SU-DHL-6 (cell line): ENCODE measurements at regions not wholly inside any gene's neighbourhood (a gene's known extent, or its start where the extent isn't known, plus 50 kb on each side); places are given as distances from the start of the nearest gene placed in this dataset.

Experiments used
- H2AFZ ChIP-seq: fragments of 200-600 bp; sonication (generic); 2 replicates; pipeline ENCODE4 v1.6.1; 2014; ENCODE audit warnings: low read depth, mild to moderate bottlenecking, moderate library complexity, mixed read lengths, antibody characterized with exemption, low read length; ENCODE audit not compliant: severe bottlenecking
- H3F3A ChIP-seq: fragments of 200-600 bp; shearing (Covaris generic); 2 replicates; pipeline ENCODE4 v1.6.0; 2016; ENCODE audit warnings: antibody characterized with exemption, mild to moderate bottlenecking; ENCODE audit not compliant: insufficient read depth
- H3K27ac ChIP-seq: fragments of 200-600 bp; sonication (generic); 2 replicates; pipeline ENCODE4 v1.5.1; 2016; ENCODE audit warnings: low read depth, mild to moderate bottlenecking, low read length, moderate library complexity, mixed read lengths
- H3K27me3 ChIP-seq: fragments of 200-600 bp; sonication (generic), shearing (Covaris generic); 2 replicates; pipeline ENCODE4 v1.6.0; 2014; ENCODE audit warnings: mild to moderate bottlenecking, low read length
- H3K36me3 ChIP-seq: fragments of 200-600 bp; sonication (generic); 2 replicates; pipeline ENCODE4 v1.6.1; 2014; ENCODE audit warnings: mild to moderate bottlenecking, low read length, mixed read lengths
- H3K4me2 ChIP-seq: fragments of 300-600, 200-600 bp; shearing (Covaris generic), sonication (generic); 2 replicates; pipeline ENCODE4 v1.6.0; 2014; ENCODE audit warnings: low read length, low read depth, mild to moderate bottlenecking; ENCODE audit not compliant: poor library complexity, severe bottlenecking
- H3K4me3 ChIP-seq: fragments of 200-600 bp; sonication (generic); 2 replicates; pipeline ENCODE4 v1.5.1; 2014; ENCODE audit warnings: antibody characterized with exemption, low read length, mild to moderate bottlenecking, mixed read lengths; ENCODE audit not compliant: insufficient read depth, poor library complexity, severe bottlenecking
- H3K79me2 ChIP-seq: fragments of 200-600 bp; sonication (generic); 2 replicates; pipeline ENCODE4 v1.6.1; 2014; ENCODE audit warnings: mild to moderate bottlenecking, low read length, moderate library complexity; ENCODE audit not compliant: insufficient read depth
- H3K9ac ChIP-seq: fragments of 200-600 bp; sonication (generic); 2 replicates; pipeline ENCODE4 v1.7.0; 2014; ENCODE audit warnings: mild to moderate bottlenecking, low read length
- H3K9me2 ChIP-seq: fragments of 200-600 bp; sonication (generic); replicated peaks from 2 replicates; pipeline ENCODE4 v1.6.1; 2014; ENCODE audit warnings: low read length; ENCODE audit not compliant: insufficient read depth
- H3K9me3 ChIP-seq: fragments of 200-600 bp; sonication (generic); 2 replicates; pipeline ENCODE4 v1.6.1; 2014; ENCODE audit warnings: low read length, mixed read lengths; ENCODE audit not compliant: insufficient read depth
- H4K20me1 ChIP-seq: fragments of 200-600 bp; sonication (generic); 2 replicates; pipeline ENCODE4 v1.6.1; 2014; ENCODE audit warnings: low read depth, mild to moderate bottlenecking, antibody characterized with exemption, low read length, moderate library complexity, mixed read lengths
- EZH2phosphoT487 ChIP-seq: fragments of 200-600 bp; sonication (generic), shearing (Covaris generic); conservative IDR thresholded peaks from 2 replicates; pipeline ENCODE4 v1.6.1; 2018; ENCODE audit warnings: mild to moderate bottlenecking, antibody characterized with exemption, low read length, moderate library complexity, mixed read lengths
- TF ChIP-seq, protein P1 (sequence below): fragments of 200-600 bp; sonication (generic); IDR thresholded peaks from one replicate; pipeline ENCODE4 v1.5.1; 2017; ENCODE audit warnings: antibody characterized with exemption, mild to moderate bottlenecking, low read length, moderate library complexity; ENCODE audit not compliant: insufficient read depth, poor library complexity, severe bottlenecking

DNA sequence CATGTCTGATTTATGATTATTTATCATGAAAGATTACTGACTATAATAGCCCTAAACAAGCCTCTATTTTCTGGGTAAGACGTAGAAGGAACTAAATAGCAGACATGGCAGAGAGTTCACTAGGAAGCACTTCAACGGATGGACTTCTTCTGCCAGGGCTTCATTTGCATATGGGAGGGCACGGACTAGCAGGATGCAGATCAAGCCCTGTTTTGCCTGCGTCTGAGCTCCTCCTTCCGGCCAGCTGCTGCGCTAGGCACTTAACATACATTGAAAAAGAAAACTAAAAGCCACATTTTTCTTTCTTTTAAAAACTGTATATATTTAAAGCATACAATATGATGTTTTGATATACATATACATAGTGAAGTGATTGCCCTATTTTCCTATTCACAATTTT, 340.0 kb upstream of the MEX3C start:
- TF ChIP-seq, protein P1, sequence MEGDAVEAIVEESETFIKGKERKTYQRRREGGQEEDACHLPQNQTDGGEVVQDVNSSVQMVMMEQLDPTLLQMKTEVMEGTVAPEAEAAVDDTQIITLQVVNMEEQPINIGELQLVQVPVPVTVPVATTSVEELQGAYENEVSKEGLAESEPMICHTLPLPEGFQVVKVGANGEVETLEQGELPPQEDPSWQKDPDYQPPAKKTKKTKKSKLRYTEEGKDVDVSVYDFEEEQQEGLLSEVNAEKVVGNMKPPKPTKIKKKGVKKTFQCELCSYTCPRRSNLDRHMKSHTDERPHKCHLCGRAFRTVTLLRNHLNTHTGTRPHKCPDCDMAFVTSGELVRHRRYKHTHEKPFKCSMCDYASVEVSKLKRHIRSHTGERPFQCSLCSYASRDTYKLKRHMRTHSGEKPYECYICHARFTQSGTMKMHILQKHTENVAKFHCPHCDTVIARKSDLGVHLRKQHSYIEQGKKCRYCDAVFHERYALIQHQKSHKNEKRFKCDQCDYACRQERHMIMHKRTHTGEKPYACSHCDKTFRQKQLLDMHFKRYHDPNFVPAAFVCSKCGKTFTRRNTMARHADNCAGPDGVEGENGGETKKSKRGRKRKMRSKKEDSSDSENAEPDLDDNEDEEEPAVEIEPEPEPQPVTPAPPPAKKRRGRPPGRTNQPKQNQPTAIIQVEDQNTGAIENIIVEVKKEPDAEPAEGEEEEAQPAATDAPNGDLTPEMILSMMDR = peak; percentile 39
- no peak for TF ChIP-seq EZH2phosphoT487
- H3K4me2 ChIP-seq = peak overlapping the region; percentile 34
- no peaks in the 10 kb centered on the region for H3K9me2 ChIP-seq
- no peak overlapping the region for H3K27ac ChIP-seq
- no peaks in the 10 kb centered on the region for H3K79me2 ChIP-seq
- peak overlapping the region; percentile 11 for H2AFZ ChIP-seq
- H3K36me3 ChIP-seq = no peaks in the 10 kb centered on the region
- no peaks in the 10 kb centered on the region for H3F3A ChIP-seq
- no peak overlapping the region for H3K4me3 ChIP-seq
- H3K9ac ChIP-seq = no peak overlapping the region
- H3K27me3 ChIP-seq = no peaks in the 10 kb centered on the region
- H3K9me3 ChIP-seq = no peaks in the 10 kb centered on the region
- no peaks in the 10 kb centered on the region for H4K20me1 ChIP-seq

DNA sequence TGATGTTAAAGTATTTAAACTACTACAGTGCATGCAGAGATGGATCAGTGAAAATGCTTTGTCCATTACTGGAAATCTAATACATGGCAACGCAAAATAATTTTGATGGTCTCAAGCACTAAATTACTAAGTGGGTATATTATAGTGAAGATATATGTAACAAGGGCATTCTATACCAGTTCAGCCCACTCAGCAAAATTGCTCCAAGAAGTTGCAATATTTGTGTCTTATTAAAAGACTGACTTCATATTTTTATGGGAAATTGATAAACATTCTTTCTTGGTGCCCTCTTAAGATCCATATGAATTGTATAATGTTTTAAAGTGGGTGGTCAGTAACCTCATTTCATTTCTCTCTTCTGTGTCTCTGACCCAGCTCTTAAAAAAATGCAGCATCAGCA, 343.1 kb upstream of the MEX3C start:
- Histone ChIP-seq H3K9me3 (no peaks in the 10 kb centered on the region), H3K4me3 (no peak overlapping the region), H3F3A (no peaks in the 10 kb centered on the region)

DNA sequence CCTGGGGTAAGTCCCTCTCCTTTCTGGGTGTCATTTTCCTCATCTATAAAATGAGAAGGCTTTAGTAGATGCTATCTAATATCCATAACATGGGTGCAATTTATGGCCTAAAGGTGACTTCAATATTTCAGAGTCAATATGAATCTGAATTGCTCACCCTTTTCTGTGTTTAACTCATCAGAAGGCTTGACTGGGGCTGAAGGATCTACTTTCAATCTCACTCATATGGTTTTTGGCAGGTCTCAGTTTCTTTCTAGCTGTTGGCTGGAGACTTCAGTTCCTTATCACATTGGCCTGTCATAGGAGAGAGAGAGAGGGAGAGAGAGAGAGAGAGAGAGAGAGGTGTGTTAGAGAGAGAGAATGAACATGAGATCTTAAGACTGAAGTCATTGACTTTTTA, 343.7 kb upstream of the MEX3C start:
- Histone ChIP-seq H3K9ac (no peak overlapping the region), H2AFZ (no peak overlapping the region), H3K27me3 (no peaks in the 10 kb centered on the region), H3K4me3 (no peak overlapping the region), H3K4me2 (no peak overlapping the region), H3K36me3 (no peaks in the 10 kb centered on the region), H3F3A (no peaks in the 10 kb centered on the region), H3K9me2 (no peaks in the 10 kb centered on the region), H3K27ac (no peak overlapping the region), H3K79me2 (no peaks in the 10 kb centered on the region), H3K9me3 (no peaks in the 10 kb centered on the region), H4K20me1 (no peaks in the 10 kb centered on the region)
- TF ChIP-seq, protein P1 = no peak
- no peak for TF ChIP-seq EZH2phosphoT487

More for the DNA sequence above, 343.1 kb upstream of the MEX3C start:
- no peaks in the 10 kb centered on the region for H3K36me3 ChIP-seq
- no peaks in the 10 kb centered on the region for H3K9me2 ChIP-seq
- H3K79me2 ChIP-seq = no peaks in the 10 kb centered on the region
- H3K9ac ChIP-seq = no peak overlapping the region
- no peaks in the 10 kb centered on the region for H4K20me1 ChIP-seq
- no peak overlapping the region for H3K27ac ChIP-seq
- no peak for TF ChIP-seq EZH2phosphoT487
- TF ChIP-seq, protein P1 = no peak
- no peak overlapping the region for H3K4me2 ChIP-seq
- no peak overlapping the region for H2AFZ ChIP-seq
- no peaks in the 10 kb centered on the region for H3K27me3 ChIP-seq
